Vagina (tissue), 2 donors: ENCODE measurements at regions not wholly inside any gene's neighbourhood (a gene's known extent, or its start where the extent isn't known, plus 50 kb on each side); places are given as distances from the start of the nearest gene placed in this dataset.

Source experiments
- DNase-seq, 2 donors: peaks; one replicate each; pipeline ENCODE4 v3.0.0-alpha.2; 2017; ENCODE audit errors: extremely low spot score in 2 of 2
- H3K27ac ChIP-seq: fragments of 200-600 bp; sonication (generic); one replicate; pipeline ENCODE4 v1.5.1; 2019
- H3K27me3 ChIP-seq: fragments of 200-600 bp; sonication (generic); one replicate; pipeline ENCODE4 v1.5.1; 2019
- H3K36me3 ChIP-seq, 2 donors: fragments of 200-600 bp; sonication (generic); one replicate each; pipeline ENCODE4 v1.5.1; 2017 to 2019
- H3K4me1 ChIP-seq: fragments of 200-600 bp; sonication (generic); one replicate; pipeline ENCODE4 v1.5.1; 2019
- H3K4me3 ChIP-seq, 2 donors: fragments of 200-600 bp; sonication (generic); 1 replicate in 1 of 2; 2 replicates in 1 of 2; pipeline ENCODE4 v1.5.1; 2016 to 2019
- H3K9me3 ChIP-seq: fragments of 200-600 bp; sonication (generic); one replicate; pipeline ENCODE4 v1.5.1; 2019
- CTCF ChIP-seq, 3 experiments: fragments of 450-650 bp in 2 of 3; fragments of 200-600 bp in 1 of 3; sonication (generic) in 1 of 3; IDR thresholded peaks; one replicate each; pipeline ENCODE4 v1.5.1; 2017 to 2019; ENCODE audit warnings: antibody characterized with exemption in 3 of 3, mild to moderate bottlenecking in 2 of 3, moderate library complexity in 2 of 3
- POLR2A ChIP-seq, 2 donors: fragments of 450-650 bp; IDR thresholded peaks; one replicate each; pipeline ENCODE4 v1.6.1; 2017; ENCODE audit warnings: antibody characterized with exemption in 2 of 2, mild to moderate bottlenecking in 2 of 2, moderate library complexity in 2 of 2
- POLR2AphosphoS5 ChIP-seq, 2 donors: sonication (generic); formaldehyde crosslinking; IDR thresholded peaks; one replicate each; pipeline ENCODE4 v1.9.0; 2017; ENCODE audit warnings: antibody characterized with exemption in 2 of 2, mild to moderate bottlenecking in 2 of 2, low read depth in 1 of 2; ENCODE audit not compliant: insufficient read depth in 1 of 2
- intact Hi-C: fragments of 100-400 bp; cut with DNase I; formaldehyde crosslinking; loops from one replicate; pipeline ENCODE4 v1.15.1; 2023

DNA sequence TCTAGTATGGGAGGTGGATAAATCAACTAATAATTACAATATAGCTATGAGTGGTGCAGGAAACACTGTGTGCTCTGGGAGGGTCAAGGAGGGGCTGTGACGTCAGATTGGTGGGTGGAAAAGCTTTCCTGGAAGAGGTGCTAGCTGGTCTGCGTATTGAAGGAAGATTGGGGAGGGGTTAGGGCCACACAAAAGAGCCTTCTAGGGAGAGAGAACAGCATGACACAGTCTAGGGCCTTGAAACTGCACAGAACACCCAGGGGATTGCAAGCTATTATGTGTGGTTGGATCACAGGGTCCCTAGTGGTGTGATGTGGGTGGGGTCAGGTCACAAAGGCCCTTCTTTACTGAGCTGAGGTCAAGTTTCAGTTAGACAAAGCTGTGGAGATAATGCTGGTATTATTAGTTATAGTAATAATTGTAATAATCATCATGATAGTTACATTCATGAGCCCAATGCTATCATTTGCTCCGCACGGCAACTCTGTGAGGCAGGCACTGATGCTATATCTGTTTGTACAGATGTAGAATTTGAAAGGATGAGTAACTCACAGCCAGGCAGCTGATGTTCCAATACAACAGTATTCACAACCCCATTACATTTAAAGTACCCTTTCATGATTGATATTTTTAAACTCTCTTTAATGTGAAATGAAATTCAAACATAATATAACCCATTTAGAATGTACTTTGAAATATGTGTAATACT is 197.4 kb upstream of the IL12B start:
- Histone ChIP-seq H3K4me1 (no peaks in the 10 kb centered on the region), H3K27me3 (no peaks in the 10 kb centered on the region), H3K4me3 (no peak overlapping the region), H3K9me3 (no peaks in the 10 kb centered on the region), H3K27ac (no peak overlapping the region), H3K36me3 (no peaks in the 10 kb centered on the region)
- TF ChIP-seq POLR2A (IDR thresholded peaks at IDR 0.05) (no peak), POLR2AphosphoS5 (IDR thresholded peaks at IDR 0.05; ENCODE audit: insufficient read depth in 1 of 2, low read depth in 1 of 2) (no peak), CTCF (IDR thresholded peaks at IDR 0.05) (no peak)
- DNase-seq, result no peak
- intact Hi-C loops, result no loop called here

DNA sequence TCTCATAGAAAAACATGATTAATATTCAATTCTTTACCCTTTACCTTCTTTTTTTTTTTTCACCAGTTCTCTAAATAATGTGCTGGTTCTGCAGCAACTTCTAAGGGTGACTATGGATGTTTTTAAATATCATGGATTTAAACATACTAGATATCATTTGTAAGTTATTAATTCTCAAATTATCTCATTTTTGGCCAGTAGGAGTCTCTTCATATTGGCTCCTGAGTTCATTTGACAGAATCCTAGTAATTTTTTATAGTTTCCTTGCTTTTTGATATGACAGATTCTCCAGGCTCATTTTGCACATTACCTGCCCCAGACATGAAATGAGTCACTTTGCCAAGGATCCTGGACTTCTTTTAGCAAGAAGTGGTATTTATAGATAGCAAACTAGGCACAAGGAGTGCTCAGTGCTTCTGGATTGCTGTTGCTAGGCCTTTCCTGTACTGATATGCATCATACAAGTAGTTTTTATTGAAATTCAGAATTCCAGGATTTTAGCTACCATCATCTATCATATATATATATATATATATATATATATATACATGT is 201.3 kb upstream of the IL12B start:
- no peak overlapping the region for H3K27ac ChIP-seq

GRCh38 chr5:159533197-159533596 is 202.9 kb upstream of the IL12B start:
- Histone ChIP-seq H3K27ac (no peak overlapping the region), H3K27me3 (no peaks in the 10 kb centered on the region), H3K4me1 (no peaks in the 10 kb centered on the region), H3K36me3 (no peaks in the 10 kb centered on the region), H3K4me3 (no peak overlapping the region), H3K9me3 (no peaks in the 10 kb centered on the region)
- no peak for DNase-seq
- intact Hi-C loops, result loop anchor here (10.0 kb wide), 1 partner anchor 352 kb away; no protein-coding TSS in a partner anchor
- TF ChIP-seq POLR2A (IDR thresholded peaks at IDR 0.05) (no peak), CTCF (IDR thresholded peaks at IDR 0.05) (no peak), POLR2AphosphoS5 (IDR thresholded peaks at IDR 0.05; ENCODE audit: insufficient read depth in 1 of 2, low read depth in 1 of 2) (no peak)

More for the DNA sequence above, 201.3 kb upstream of the IL12B start:
- H3K36me3 ChIP-seq, result no peaks in the 10 kb centered on the region
- no peaks in the 10 kb centered on the region for H3K4me1 ChIP-seq
- H3K27me3 ChIP-seq, result no peaks in the 10 kb centered on the region
- intact Hi-C loops, result loop anchor here (10.0 kb wide), 1 partner anchor 353 kb away; no protein-coding TSS in a partner anchor
- H3K4me3 ChIP-seq, result no peak overlapping the region
- H3K9me3 ChIP-seq, result no peaks in the 10 kb centered on the region
- TF ChIP-seq POLR2AphosphoS5 (IDR thresholded peaks at IDR 0.05; ENCODE audit: insufficient read depth in 1 of 2, low read depth in 1 of 2) (no peak), CTCF (IDR thresholded peaks at IDR 0.05) (no peak), POLR2A (IDR thresholded peaks at IDR 0.05) (no peak)
- DNase-seq, result no peak

DNA sequence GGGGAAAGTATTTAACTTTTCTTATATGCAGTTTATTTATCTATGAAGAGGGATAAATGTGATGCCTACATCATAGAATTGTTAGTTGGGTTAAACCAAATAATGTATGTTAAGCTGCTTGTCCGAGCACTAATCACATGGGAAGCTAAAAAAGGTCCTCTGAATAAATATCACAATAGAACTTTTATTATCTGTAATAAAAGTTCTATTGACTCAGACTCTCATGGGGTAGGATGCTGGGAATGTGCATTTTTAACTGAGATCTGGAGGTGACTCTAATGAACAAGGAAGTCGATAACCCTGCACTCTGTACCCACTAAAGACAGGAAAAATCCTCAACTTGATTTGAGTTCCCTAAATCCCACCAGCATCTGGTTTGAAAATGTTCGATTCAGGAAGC is 205.9 kb upstream of the IL12B start:
- Histone ChIP-seq H3K36me3 (no peaks in the 10 kb centered on the region), H3K4me1 (no peaks in the 10 kb centered on the region), H3K27me3 (no peaks in the 10 kb centered on the region), H3K9me3 (no peaks in the 10 kb centered on the region), H3K27ac (no peak overlapping the region), H3K4me3 (no peak overlapping the region)
- intact Hi-C loops, result loop anchor here (10.0 kb wide), 1 partner anchor 349 kb away; no protein-coding TSS in a partner anchor
- TF ChIP-seq POLR2AphosphoS5 (IDR thresholded peaks at IDR 0.05; ENCODE audit: insufficient read depth in 1 of 2, low read depth in 1 of 2), result no peak
- TF ChIP-seq POLR2A (IDR thresholded peaks at IDR 0.05), result no peak
- no peak for TF ChIP-seq CTCF (IDR thresholded peaks at IDR 0.05)
- DNase-seq, result no peak

GRCh38 chr5:159536646-159537045 is 206.4 kb upstream of the IL12B start:
- Histone ChIP-seq H3K9me3 (no peaks in the 10 kb centered on the region), H3K27ac (no peak overlapping the region), H3K27me3 (no peaks in the 10 kb centered on the region), H3K4me3 (no peak overlapping the region), H3K4me1 (no peaks in the 10 kb centered on the region), H3K36me3 (no peaks in the 10 kb centered on the region)
- no peak for DNase-seq
- TF ChIP-seq POLR2A (IDR thresholded peaks at IDR 0.05) (no peak), POLR2AphosphoS5 (IDR thresholded peaks at IDR 0.05; ENCODE audit: insufficient read depth in 1 of 2, low read depth in 1 of 2) (no peak), CTCF (IDR thresholded peaks at IDR 0.05) (no peak)
- intact Hi-C loops, result loop anchor here (10.0 kb wide), 1 partner anchor 348 kb away; no protein-coding TSS in a partner anchor
